ENCODE measurements at regions not wholly inside any gene's neighbourhood (a gene's known extent, or its start where the extent isn't known, plus 50 kb on each side); places are given as distances from the start of the nearest gene placed in this dataset.

GRCh38 chr12:66851134-66851533 lies 172.3 kb upstream of the GRIP1 start:
- TF ChIP-seq POLR2A (IDR thresholded peaks at IDR 0.05) (no peak), CTCF (IDR thresholded peaks at IDR 0.05) (no peak)

All from breast epithelium (tissue), 3 donors.